Endothelial cell of umbilical vein (primary cell): ENCODE measurements at regions not wholly inside any gene's neighbourhood (a gene's known extent, or its start where the extent isn't known, plus 50 kb on each side); places are given as distances from the start of the nearest gene placed in this dataset.

ENCODE experiments used
- BruUV-seq: library from RNA; stranded (reverse); fragments of 400-500 nt; replicated peaks from 2 replicates; lab custom pipeline; 2021; lab: Mats Ljungman, UMichigan
- CTCF ChIA-PET: fragments of 300-600, 350-600 bp; sonication (Branson Sonifier 250); formaldehyde crosslinking; loops from one replicate; lab custom pipeline; 2021; ENCODE audit warnings: antibody characterized with exemption, inconsistent platforms; lab: Charles Lee
- POLR2A ChIA-PET: fragments of 300-600, 350-600 bp; sonication (Branson Sonifier 250); formaldehyde crosslinking; loops from one replicate; lab custom pipeline; 2021; ENCODE audit warnings: antibody characterized with exemption, inconsistent platforms; lab: Charles Lee
- DNase-seq: peaks from one replicate; pipeline ENCODE4 v3.0.0-alpha.2; 2011; ENCODE audit warnings: low read depth, low spot score
- FAIRE-seq: peaks from 2 replicates; lab custom pipeline; 2011; peaks lifted over from hg19 to GRCh38; lab: Jason Lieb, UNC
- H2AFZ ChIP-seq: 2 replicates; pipeline ENCODE4 v1.6.0; 2012; ENCODE audit warnings: low read depth, low read length, control low read depth, inconsistent platforms
- H3K27ac ChIP-seq: 2 replicates; pipeline ENCODE4 v1.5.1; 2011; ENCODE audit warnings: low read depth, mild to moderate bottlenecking, control low read depth, low read length, moderate library complexity; ENCODE audit not compliant: insufficient read depth
- H3K27me3 ChIP-seq, 2 experiments: 2 replicates each; pipeline versions ENCODE4 v1.6.0 to v1.6.1; 2011; ENCODE audit warnings: low read length in 2 of 2, mixed read lengths in 1 of 2; ENCODE audit not compliant: control insufficient read depth in 2 of 2, insufficient read depth in 2 of 2
- H3K36me3 ChIP-seq, 2 experiments: 2 replicates in 1 of 2; 3 replicates in 1 of 2; pipeline ENCODE4 v1.5.1; 2011; ENCODE audit warnings: low read length in 2 of 2, mild to moderate bottlenecking in 1 of 2, moderate library complexity in 1 of 2; ENCODE audit not compliant: control insufficient read depth in 2 of 2, insufficient read depth in 2 of 2; ENCODE audit errors: extremely low read depth in 1 of 2
- H3K4me1 ChIP-seq: 3 replicates; pipeline ENCODE4 v1.5.1; 2011; ENCODE audit warnings: mild to moderate bottlenecking, low read length; ENCODE audit not compliant: control insufficient read depth, insufficient read depth; ENCODE audit errors: extremely low read depth
- H3K4me2 ChIP-seq: 2 replicates; pipeline ENCODE4 v1.6.1; 2011; ENCODE audit warnings: low read length, control low read depth, mixed read lengths; ENCODE audit not compliant: insufficient read depth
- H3K4me3 ChIP-seq, 3 experiments: fragments of 200-600 bp in 1 of 3; sonication (generic), shearing (Covaris generic) in 1 of 3; replicated peaks in 1 of 3; 2 replicates each; pipeline ENCODE4 v1.5.1; 2011 to 2016; ENCODE audit warnings: control low read depth in 3 of 3, low read length in 3 of 3, mild to moderate bottlenecking in 2 of 3, inconsistent platforms in 1 of 3, low read depth in 1 of 3, moderate library complexity in 1 of 3; ENCODE audit not compliant: insufficient read depth in 1 of 3
- H3K79me2 ChIP-seq: 2 replicates; pipeline ENCODE4 v1.6.0; 2012; ENCODE audit warnings: low read length, inconsistent platforms; ENCODE audit not compliant: control insufficient read depth, insufficient read depth
- H3K9ac ChIP-seq: replicated peaks from 2 replicates; pipeline ENCODE3; 2011; ENCODE audit warnings: low read length, control low read depth; ENCODE audit not compliant: insufficient read depth; ENCODE audit errors: extremely low read depth
- H3K9me1 ChIP-seq: replicated peaks from 3 replicates; pipeline ENCODE4 v1.6.0; 2011; ENCODE audit warnings: mild to moderate bottlenecking, low read length; ENCODE audit not compliant: control insufficient read depth, insufficient read depth; ENCODE audit errors: extremely low read depth
- H3K9me3 ChIP-seq: replicated peaks from 2 replicates; pipeline ENCODE4 v1.5.1; 2012; ENCODE audit warnings: low read length, inconsistent platforms; ENCODE audit not compliant: control insufficient read depth, insufficient read depth
- H4K20me1 ChIP-seq: replicated peaks from 2 replicates; pipeline ENCODE3; 2011; ENCODE audit warnings: mild to moderate bottlenecking, low read length; ENCODE audit not compliant: control insufficient read depth, insufficient read depth; ENCODE audit errors: extremely low read depth
- EZH2 ChIP-seq: IDR thresholded peaks from 2 replicates; pipeline ENCODE4 v1.6.1; 2012; ENCODE audit warnings: borderline replicate concordance, low read depth, mild to moderate bottlenecking, moderate library complexity, low read length, inconsistent platforms; ENCODE audit not compliant: severe bottlenecking
- FOS ChIP-seq: IDR thresholded peaks from 2 replicates; pipeline ENCODE4 v1.6.1; 2011; ENCODE audit warnings: mild to moderate bottlenecking, low read length, moderate library complexity, borderline replicate concordance; ENCODE audit not compliant: insufficient read depth
- GATA2 ChIP-seq: IDR thresholded peaks from 2 replicates; pipeline ENCODE4 v1.7.0; 2011; ENCODE audit warnings: low read depth, mild to moderate bottlenecking, moderate library complexity, mixed read lengths, low read length; ENCODE audit not compliant: insufficient read length, insufficient read depth
- JUN ChIP-seq: IDR thresholded peaks from 2 replicates; pipeline ENCODE4 v1.6.1; 2011; ENCODE audit warnings: borderline replicate concordance, low read depth; ENCODE audit not compliant: insufficient read length, insufficient read depth
- MYC ChIP-seq: IDR thresholded peaks from one replicate; pipeline ENCODE4 v1.6.1; 2011; ENCODE audit warnings: mild to moderate bottlenecking, low read depth, low read length
- POLR2A ChIP-seq: IDR thresholded peaks from 2 replicates; pipeline ENCODE4 v1.6.1; 2012; ENCODE audit warnings: low read depth, mild to moderate bottlenecking, control low read depth, low read length
- POLR2AphosphoS5 ChIP-seq: IDR thresholded peaks from 2 replicates; pipeline ENCODE4 v1.6.1; 2012; ENCODE audit warnings: low read depth, mild to moderate bottlenecking, control low read depth, low read length, moderate library complexity; ENCODE audit not compliant: insufficient read depth
- dilution Hi-C: fragments of 300-500 bp; cut with MboI; formaldehyde crosslinking; loops from one replicate; pipeline ENCODE4 v1.15.0; 2019; ENCODE audit warnings: low sequenced_read_pairs; ENCODE audit not compliant: extremely low pct_ligation_motif_present
- intact Hi-C: fragments of 100-400 bp; cut with micrococcal nuclease; formaldehyde crosslinking; loops from one replicate; pipeline ENCODE4 v1.10.0; 2022
- TF ChIP-seq, protein P1 (sequence below): IDR thresholded peaks from 2 replicates; pipeline ENCODE4 v1.6.1; 2011; ENCODE audit not compliant: insufficient read depth, insufficient read length
- TF ChIP-seq, protein P2 (sequence below), 2 donors: IDR thresholded peaks; 1 replicate in 1 of 2; 2 replicates in 1 of 2; pipeline ENCODE4 v1.5.1; 2011; ENCODE audit warnings: low read length in 2 of 2, mild to moderate bottlenecking in 2 of 2, moderate library complexity in 2 of 2, control low read depth in 1 of 2, inconsistent platforms in 1 of 2, low read depth in 1 of 2; ENCODE audit not compliant: insufficient read depth in 1 of 2; ENCODE audit errors: extremely low read depth in 1 of 2

DNA sequence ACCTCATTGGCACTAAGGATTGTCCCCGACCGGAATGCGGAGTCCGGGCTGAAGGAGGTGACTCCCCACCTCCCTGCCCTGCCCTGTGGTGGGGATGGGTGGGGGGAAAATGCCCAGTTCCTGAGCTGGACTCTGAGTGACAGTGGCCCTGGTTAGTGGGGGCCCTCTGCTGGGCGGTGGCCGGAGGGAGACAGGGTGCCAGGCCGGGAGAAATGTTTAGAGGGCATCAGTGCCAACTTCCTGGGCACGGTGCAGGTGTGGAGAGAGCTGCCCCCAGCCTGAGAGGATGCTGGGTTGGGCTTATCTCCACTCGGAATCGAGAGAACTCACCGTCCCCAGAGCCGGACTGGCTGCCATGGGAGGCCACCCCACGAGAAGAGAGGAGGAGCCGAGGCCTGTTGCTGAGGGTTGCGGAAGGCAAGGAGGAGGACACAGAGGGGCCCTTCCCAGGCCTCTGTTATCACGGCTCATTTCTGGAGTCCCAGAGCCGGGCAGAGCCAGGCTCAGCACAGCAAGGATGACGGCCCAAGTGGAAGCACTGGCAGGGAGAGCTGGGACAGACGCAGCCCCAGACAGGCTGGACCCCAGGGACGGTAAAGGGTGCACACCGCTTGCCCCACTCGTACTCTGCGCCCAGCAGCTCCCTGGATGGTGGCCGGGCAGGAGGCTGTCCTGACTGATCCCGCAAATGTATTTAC is 156.7 kb downstream of the KIF26A start:
- H2AFZ ChIP-seq: no peak overlapping the region
- dilution Hi-C loops: no loop called here
- H3K79me2 ChIP-seq: no peaks in the 10 kb centered on the region
- H3K36me3 ChIP-seq: no peaks in the 10 kb centered on the region
- peaks cover 2% of the 10 kb centered on the region for H3K4me1 ChIP-seq
- DNase-seq: no peak
- TF ChIP-seq JUN (no peak), POLR2AphosphoS5 (no peak), MYC (no peak), GATA2 (no peak), FOS (no peak), POLR2A (no peak), EZH2 (no peak)
- TF ChIP-seq, protein P1, sequence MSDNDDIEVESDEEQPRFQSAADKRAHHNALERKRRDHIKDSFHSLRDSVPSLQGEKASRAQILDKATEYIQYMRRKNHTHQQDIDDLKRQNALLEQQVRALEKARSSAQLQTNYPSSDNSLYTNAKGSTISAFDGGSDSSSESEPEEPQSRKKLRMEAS: no peak
- TF ChIP-seq, protein P2, sequence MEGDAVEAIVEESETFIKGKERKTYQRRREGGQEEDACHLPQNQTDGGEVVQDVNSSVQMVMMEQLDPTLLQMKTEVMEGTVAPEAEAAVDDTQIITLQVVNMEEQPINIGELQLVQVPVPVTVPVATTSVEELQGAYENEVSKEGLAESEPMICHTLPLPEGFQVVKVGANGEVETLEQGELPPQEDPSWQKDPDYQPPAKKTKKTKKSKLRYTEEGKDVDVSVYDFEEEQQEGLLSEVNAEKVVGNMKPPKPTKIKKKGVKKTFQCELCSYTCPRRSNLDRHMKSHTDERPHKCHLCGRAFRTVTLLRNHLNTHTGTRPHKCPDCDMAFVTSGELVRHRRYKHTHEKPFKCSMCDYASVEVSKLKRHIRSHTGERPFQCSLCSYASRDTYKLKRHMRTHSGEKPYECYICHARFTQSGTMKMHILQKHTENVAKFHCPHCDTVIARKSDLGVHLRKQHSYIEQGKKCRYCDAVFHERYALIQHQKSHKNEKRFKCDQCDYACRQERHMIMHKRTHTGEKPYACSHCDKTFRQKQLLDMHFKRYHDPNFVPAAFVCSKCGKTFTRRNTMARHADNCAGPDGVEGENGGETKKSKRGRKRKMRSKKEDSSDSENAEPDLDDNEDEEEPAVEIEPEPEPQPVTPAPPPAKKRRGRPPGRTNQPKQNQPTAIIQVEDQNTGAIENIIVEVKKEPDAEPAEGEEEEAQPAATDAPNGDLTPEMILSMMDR (IDR thresholded peaks at IDR 0.05; ENCODE audit: extremely low read depth in 1 of 2, insufficient read depth in 1 of 2, low read depth in 1 of 2, low read length in 2 of 2): no peak
- no peak for FAIRE-seq
- H3K27ac ChIP-seq: no peak overlapping the region
- no peaks in the 10 kb centered on the region for H3K9me1 ChIP-seq
- no peaks in the 10 kb centered on the region for H4K20me1 ChIP-seq
- CTCF ChIA-PET: interaction anchor here (1.0 to 2.1 kb wide), 3 partner anchors 20 to 157 kb away, joined by 3 to 15 read pairs (median 3); no protein-coding TSS in a partner anchor
- no peak overlapping the region for H3K9ac ChIP-seq
- POLR2A ChIA-PET: no interaction called here
- BruUV-seq: no TSS peak
- intact Hi-C loops: loop anchor here (1.0 kb wide), 1 partner anchor 158 kb away; no protein-coding TSS in a partner anchor
- no peaks in the 10 kb centered on the region for H3K27me3 ChIP-seq
- H3K4me2 ChIP-seq: no peak overlapping the region
- no peaks in the 10 kb centered on the region for H3K9me3 ChIP-seq
- H3K4me3 ChIP-seq: no peak overlapping the region
